GM21529 (cell line): ENCODE measurements at regions not wholly inside any gene's neighbourhood (a gene's known extent, or its start where the extent isn't known, plus 50 kb on each side); places are given as distances from the start of the nearest gene placed in this dataset.

Experiments
- ATAC-seq: cut with Tn5 transposase; IDR thresholded peaks from one replicate; pipeline ENCODE4 v1.9.1; 2021; ENCODE audit not compliant: unreplicated experiment

- ATAC-seq, result no peak
These were observed 923.4 kb downstream of the QKI start for GRCh38 chr6:164337925-164338397.

GRCh38 chr6:164337024-164337924 lies 922.8 kb downstream of the QKI start:
- no peak for ATAC-seq

GRCh38 chr6:164336455-164336854 lies 921.9 kb downstream of the QKI start:
- no peak for ATAC-seq

GRCh38 chr6:164331026-164331425 lies 916.5 kb downstream of the QKI start:
- no peak for ATAC-seq

- no peak for ATAC-seq
These were observed 910.6 kb downstream of the QKI start for GRCh38 chr6:164325168-164325567.

GRCh38 chr6:164322533-164322932 lies 908.0 kb downstream of the QKI start:
- ATAC-seq, result no peak

GRCh38 chr6:164321297-164321696 lies 906.8 kb downstream of the QKI start:
- no peak for ATAC-seq

- ATAC-seq, result no peak
These were observed 900.9 kb downstream of the QKI start for GRCh38 chr6:164315376-164315775.

- ATAC-seq, result no peak
These were observed 893.8 kb downstream of the QKI start for GRCh38 chr6:164308339-164308738.

GRCh38 chr6:164303102-164303964 lies 888.8 kb downstream of the QKI start:
- ATAC-seq, result no peak

GRCh38 chr6:164296411-164296810 lies 881.9 kb downstream of the QKI start:
- ATAC-seq, result no peak

- no peak for ATAC-seq
These were observed 879.7 kb downstream of the QKI start for GRCh38 chr6:164294047-164294784.

GRCh38 chr6:164291224-164291623 lies 876.7 kb downstream of the QKI start:
- no peak for ATAC-seq

- no peak for ATAC-seq
These were observed 875.6 kb downstream of the QKI start for GRCh38 chr6:164290101-164290500.

- no peak for ATAC-seq
These were observed 871.5 kb downstream of the QKI start for GRCh38 chr6:164286011-164286410.

- ATAC-seq, result no peak
These were observed 869.1 kb downstream of the QKI start for GRCh38 chr6:164283574-164283973.

- no peak for ATAC-seq
These were observed 861.7 kb downstream of the QKI start for GRCh38 chr6:164276211-164276610.

GRCh38 chr6:164275773-164276172 lies 861.3 kb downstream of the QKI start:
- no peak for ATAC-seq

- ATAC-seq, result no peak
These were observed 860.0 kb downstream of the QKI start for GRCh38 chr6:164274493-164274892.

- no peak for ATAC-seq
These were observed 859.0 kb downstream of the QKI start for GRCh38 chr6:164273491-164273890.

- no peak for ATAC-seq
These were observed 852.3 kb downstream of the QKI start for GRCh38 chr6:164266851-164267250.
